A673 (cell line): ENCODE measurements at regions not wholly inside any gene's neighbourhood (a gene's known extent, or its start where the extent isn't known, plus 50 kb on each side); places are given as distances from the start of the nearest gene placed in this dataset.

Source experiments
- EZH2 ChIP-seq: fragments of 200-600 bp; sonication (generic); IDR thresholded peaks from 2 replicates; pipeline ENCODE4 v1.6.1; 2017; ENCODE audit warnings: borderline replicate concordance, low read depth, mild to moderate bottlenecking, mixed read lengths, antibody characterized with exemption, low read length; ENCODE audit not compliant: poor library complexity, severe bottlenecking
- TF ChIP-seq, protein P1 (sequence below): fragments of 300-800, 200-600 bp; sonication (generic); conservative IDR thresholded peaks from 2 replicates; pipeline ENCODE4 v1.5.1; 2017; ENCODE audit warnings: low read depth, mild to moderate bottlenecking, antibody characterized with exemption, low read length, moderate library complexity, mixed read lengths

DNA sequence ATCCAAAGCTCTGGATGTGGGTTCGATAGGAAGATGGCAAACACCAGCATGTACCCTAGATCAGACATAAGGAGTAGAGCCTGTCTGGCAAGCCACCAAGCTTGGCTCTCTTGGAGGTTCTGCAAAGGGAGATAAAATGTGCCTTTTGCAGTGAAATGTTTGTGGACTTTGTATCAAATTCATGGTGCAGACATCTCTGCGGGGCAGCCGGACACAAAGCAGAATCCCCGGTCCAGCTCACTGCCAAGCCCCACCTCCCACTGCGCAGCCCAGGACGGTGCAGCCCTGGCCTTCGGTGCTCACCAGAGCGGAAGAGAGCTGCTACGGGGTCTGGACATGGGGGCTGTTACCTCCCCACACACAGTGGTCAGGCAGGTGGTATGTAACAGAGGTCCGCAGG is 333.6 kb upstream of the JARID2 start:
- TF ChIP-seq, protein P1, sequence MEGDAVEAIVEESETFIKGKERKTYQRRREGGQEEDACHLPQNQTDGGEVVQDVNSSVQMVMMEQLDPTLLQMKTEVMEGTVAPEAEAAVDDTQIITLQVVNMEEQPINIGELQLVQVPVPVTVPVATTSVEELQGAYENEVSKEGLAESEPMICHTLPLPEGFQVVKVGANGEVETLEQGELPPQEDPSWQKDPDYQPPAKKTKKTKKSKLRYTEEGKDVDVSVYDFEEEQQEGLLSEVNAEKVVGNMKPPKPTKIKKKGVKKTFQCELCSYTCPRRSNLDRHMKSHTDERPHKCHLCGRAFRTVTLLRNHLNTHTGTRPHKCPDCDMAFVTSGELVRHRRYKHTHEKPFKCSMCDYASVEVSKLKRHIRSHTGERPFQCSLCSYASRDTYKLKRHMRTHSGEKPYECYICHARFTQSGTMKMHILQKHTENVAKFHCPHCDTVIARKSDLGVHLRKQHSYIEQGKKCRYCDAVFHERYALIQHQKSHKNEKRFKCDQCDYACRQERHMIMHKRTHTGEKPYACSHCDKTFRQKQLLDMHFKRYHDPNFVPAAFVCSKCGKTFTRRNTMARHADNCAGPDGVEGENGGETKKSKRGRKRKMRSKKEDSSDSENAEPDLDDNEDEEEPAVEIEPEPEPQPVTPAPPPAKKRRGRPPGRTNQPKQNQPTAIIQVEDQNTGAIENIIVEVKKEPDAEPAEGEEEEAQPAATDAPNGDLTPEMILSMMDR, result no peak
- TF ChIP-seq EZH2, result no peak
